Epithelial cell of esophagus (primary cell): ENCODE measurements at regions not wholly inside any gene's neighbourhood (a gene's known extent, or its start where the extent isn't known, plus 50 kb on each side); places are given as distances from the start of the nearest gene placed in this dataset.
A peak's percentile ranks its signal among the peaks of the same experiment; 100 is the strongest.

Experiments
- DNase-seq: peaks from one replicate; pipeline ENCODE4 v3.0.0; 2010; ENCODE audit warnings: low read depth
- H3K4me3 ChIP-seq: 2 replicates; pipeline ENCODE4 v1.5.1; 2011; ENCODE audit warnings: mild to moderate bottlenecking, low read length, control low read depth
- TF ChIP-seq, protein P1 (sequence below): IDR thresholded peaks from 2 replicates; pipeline ENCODE4 v1.5.1; 2011; ENCODE audit warnings: low read depth, mild to moderate bottlenecking, low read length, control low read depth, inconsistent platforms; ENCODE audit not compliant: insufficient read depth; ENCODE audit errors: missing control alignments

DNA sequence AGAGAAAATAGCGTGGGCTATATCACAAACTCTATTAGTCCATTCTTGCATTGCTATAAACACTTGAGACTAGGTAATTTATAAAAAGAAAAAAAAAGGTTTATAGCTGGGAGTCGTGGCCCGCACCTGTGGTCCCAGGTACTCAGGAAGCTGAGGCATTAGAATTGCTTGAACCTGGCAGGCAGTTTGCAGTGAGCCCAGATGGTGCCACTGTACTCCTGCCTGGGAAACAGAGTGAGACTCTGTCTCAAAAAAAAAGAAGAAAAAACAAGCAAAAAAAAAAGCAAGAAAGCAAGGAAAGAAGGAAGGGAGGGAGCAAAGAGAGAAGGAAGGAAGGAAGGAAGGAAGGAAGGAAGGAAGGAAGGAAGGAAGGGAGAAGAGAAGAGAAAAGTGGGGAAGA, 904.2 kb upstream of the EDIL3 start:
- TF ChIP-seq, protein P1, sequence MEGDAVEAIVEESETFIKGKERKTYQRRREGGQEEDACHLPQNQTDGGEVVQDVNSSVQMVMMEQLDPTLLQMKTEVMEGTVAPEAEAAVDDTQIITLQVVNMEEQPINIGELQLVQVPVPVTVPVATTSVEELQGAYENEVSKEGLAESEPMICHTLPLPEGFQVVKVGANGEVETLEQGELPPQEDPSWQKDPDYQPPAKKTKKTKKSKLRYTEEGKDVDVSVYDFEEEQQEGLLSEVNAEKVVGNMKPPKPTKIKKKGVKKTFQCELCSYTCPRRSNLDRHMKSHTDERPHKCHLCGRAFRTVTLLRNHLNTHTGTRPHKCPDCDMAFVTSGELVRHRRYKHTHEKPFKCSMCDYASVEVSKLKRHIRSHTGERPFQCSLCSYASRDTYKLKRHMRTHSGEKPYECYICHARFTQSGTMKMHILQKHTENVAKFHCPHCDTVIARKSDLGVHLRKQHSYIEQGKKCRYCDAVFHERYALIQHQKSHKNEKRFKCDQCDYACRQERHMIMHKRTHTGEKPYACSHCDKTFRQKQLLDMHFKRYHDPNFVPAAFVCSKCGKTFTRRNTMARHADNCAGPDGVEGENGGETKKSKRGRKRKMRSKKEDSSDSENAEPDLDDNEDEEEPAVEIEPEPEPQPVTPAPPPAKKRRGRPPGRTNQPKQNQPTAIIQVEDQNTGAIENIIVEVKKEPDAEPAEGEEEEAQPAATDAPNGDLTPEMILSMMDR = no peak
- H3K4me3 ChIP-seq = no peak overlapping the region
- no peak for DNase-seq

DNA sequence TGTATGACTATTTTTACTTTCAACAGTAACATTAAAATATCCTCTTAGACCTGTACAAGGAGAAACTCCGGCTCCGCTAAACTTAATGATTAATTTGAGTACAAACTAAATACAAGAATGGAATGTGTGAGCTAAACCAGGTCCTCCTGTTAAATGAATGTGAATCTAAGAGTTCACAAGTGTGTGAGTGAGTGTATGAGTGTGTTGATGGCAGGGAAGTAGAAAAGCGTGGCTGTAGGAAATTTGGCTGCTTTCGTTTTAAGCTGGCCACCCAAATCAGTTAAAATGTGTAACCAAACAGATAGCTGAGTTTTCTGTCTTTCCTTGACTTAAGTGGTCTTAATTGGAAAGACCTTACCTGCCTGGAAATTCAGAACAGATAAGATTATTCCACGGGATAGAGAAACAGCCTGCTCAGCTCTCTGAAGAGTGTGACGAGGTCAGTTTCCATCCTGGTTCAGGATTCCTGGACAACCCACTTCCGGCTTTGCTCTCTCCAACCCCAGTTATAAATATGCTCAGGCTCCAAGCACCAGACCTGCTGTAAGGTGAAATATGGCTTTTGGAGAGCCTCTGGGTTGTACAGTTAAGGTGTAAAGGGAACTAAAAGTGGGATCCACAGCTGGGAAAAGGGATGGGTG, 908.6 kb upstream of the EDIL3 start:
- DNase-seq = peak; percentile 25
- peak overlapping the region; percentile 22 for H3K4me3 ChIP-seq
- TF ChIP-seq, protein P1 = no peak

DNA sequence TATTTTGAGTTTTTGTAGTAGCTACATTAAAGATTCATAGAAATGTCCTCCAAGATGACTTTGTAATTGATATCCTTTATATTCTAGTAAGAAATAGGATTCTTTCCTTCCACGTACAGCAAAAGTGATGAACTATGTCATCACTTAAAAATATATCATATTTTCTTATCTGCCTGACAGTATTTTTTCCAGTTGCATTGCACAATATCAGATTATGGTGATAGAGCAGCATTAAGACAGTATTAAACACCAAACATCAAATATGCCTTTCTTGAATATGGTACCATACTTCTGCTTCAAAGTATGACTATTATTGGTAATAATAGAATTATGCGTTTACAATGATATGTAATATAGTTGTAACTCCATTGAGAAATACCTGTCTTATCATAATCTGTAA, 919.8 kb upstream of the EDIL3 start:
- no peak overlapping the region for H3K4me3 ChIP-seq
- DNase-seq = no peak
- TF ChIP-seq, protein P1 = no peak

DNA sequence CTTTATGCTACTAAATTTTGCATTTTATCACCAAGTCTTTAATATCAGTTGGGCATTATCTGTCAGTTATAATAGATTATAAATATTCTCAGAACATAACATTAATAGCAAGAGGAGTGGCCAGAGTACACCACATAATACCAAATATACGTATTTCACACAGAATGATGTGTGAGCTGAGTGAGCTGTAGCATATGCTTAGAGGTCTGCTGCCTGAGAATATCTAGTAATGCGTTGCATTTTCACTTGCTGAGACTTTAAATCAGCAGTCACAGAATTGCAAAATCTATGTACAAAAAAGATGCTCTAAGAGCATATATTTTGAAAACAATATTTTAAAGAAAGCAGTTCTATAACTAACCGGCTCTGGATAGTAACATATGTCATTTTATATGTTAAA, 921.1 kb upstream of the EDIL3 start:
- H3K4me3 ChIP-seq = no peak overlapping the region
- no peak for DNase-seq
- TF ChIP-seq, protein P1 = no peak

DNA sequence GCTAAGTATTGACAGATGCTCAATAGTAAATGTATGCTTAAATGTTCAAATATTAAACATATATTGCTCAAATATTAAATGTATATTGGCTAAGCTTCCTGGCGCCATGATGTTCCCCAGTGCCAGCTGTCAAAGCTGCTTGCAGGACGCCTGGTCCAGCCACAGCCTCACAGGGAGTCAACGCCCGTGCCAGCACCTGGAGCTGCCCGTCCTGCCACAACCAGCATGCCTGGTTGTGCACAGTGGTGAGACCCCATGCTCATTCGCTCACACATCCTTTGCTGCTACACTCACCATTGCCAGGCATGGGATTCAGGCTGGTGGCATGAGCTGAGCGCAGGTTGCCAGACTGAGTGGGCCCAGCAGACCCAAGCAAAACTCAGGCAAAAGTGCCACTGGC, 926.9 kb upstream of the EDIL3 start:
- no peak for DNase-seq
- TF ChIP-seq, protein P1 = no peak
- H3K4me3 ChIP-seq = no peak overlapping the region

DNA sequence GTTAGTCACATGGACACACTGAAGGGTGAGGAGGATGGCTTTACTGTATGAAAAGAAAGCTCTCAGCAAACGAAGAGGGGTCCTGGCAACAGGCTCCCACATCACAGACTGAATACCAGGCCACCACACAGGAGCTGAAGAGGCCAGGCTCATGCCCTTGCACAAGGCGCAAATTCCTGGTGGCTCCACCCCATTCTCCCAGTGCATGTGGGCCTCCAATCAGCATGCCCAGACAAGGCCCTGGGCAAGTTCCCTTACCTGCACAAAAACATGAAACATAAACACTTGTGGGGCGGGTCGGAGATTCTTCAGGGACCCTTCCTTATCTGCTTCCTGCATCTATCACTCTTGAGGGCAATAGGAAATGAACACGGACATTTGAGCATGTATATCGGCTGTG, 935.8 kb upstream of the EDIL3 start:
- DNase-seq = peak; percentile 60
- no peak overlapping the region for H3K4me3 ChIP-seq
- TF ChIP-seq, protein P1 = no peak

DNA sequence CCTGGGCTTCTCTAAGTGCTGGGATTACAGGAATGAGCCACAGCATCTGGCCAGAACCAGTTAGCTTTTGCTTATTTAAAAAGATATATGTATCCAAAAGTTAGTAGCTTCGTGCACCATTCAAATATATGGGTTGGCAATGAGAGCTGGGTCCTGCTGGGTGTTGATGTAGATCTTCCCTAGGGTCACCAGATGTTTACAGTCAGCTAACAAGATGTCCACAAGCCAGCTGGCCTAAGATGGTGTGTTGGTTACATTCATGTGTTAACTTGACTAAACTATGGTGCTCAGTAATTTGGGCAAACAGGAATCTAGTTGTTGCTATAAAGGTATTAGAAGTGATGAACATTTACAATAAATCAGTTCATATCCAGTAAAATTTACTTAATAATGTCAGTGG, 948.6 kb upstream of the EDIL3 start:
- no peak for DNase-seq
- TF ChIP-seq, protein P1 = no peak
- no peak overlapping the region for H3K4me3 ChIP-seq
